ENCODE measurements at regions not wholly inside any gene's neighbourhood (a gene's known extent, or its start where the extent isn't known, plus 50 kb on each side); places are given as distances from the start of the nearest gene placed in this dataset.

DNA sequence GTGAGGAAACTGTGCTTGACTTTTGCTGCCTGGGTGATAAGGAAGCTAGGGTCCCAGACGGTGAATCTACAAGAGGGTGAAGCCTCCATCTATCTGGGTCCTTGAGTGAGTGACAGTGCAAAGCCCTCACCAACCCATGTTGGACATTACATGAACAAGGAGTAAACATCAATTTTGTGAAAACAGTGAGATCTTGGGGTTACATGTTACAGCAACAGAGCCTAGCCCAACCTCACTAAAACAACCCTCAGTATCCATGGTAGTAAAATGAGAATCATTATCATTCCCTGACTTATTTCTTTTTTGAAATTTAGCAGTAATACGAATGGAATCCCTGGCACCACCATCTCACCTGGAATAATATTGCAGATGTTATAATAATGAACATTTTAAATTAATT lies 103.4 kb downstream of the TSN start:
- WGBS, 2 donors (ENCODE audit: low coverage in 1 of 2), result 86% methylated on average over 1 to 2 of the region's 2 CpGs

DNA sequence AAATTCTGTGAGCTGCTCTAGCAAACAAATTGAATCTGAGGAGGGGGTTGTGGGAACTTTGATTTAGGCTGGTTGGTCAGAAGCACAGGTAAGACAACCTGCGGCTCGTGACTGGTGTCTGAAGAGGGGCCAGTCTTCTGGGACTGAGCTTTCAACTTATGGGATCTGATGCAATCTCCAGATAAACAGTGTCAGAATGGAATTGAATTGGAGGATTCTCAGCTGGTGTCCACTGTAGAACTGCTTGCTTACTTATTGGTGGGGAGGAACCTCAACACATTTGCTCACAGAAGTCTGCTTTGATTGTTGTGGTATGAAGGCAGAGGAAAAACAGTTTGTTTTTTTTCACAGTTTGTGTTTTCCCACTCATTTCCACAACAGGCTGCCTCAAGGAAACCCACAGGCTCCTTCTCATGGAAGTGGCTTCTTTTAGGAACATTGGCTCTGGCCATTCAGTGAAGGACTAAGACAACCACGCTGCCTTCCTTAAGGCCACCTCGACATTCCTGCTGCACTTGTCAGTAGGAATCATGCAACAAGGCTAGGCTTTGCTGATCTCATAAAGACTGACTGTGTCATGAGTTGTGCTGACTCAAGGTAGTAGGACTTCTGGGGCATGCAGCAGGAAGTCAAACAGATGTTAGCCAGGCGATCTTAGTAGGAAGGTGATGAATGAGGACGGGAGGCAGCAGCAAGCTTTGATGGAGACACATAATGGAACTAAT lies 104.7 kb downstream of the TSN start:
- Histone ChIP-seq H3K4me1 (no peaks in the 10 kb centered on the region), H3K36me3 (no peaks in the 10 kb centered on the region), H3K27me3 (peaks cover 28% of the 10 kb centered on the region), H3K27ac (no peak overlapping the region), H3K4me3 (no peak overlapping the region), H3K9me3 (no peaks in the 10 kb centered on the region)
- no peak for TF ChIP-seq EP300 (IDR thresholded peaks at IDR 0.05)
- no peak for TF ChIP-seq POLR2AphosphoS5 (IDR thresholded peaks at IDR 0.05)
- no peak for TF ChIP-seq POLR2A (IDR thresholded peaks at IDR 0.05)
- TF ChIP-seq, protein P1, sequence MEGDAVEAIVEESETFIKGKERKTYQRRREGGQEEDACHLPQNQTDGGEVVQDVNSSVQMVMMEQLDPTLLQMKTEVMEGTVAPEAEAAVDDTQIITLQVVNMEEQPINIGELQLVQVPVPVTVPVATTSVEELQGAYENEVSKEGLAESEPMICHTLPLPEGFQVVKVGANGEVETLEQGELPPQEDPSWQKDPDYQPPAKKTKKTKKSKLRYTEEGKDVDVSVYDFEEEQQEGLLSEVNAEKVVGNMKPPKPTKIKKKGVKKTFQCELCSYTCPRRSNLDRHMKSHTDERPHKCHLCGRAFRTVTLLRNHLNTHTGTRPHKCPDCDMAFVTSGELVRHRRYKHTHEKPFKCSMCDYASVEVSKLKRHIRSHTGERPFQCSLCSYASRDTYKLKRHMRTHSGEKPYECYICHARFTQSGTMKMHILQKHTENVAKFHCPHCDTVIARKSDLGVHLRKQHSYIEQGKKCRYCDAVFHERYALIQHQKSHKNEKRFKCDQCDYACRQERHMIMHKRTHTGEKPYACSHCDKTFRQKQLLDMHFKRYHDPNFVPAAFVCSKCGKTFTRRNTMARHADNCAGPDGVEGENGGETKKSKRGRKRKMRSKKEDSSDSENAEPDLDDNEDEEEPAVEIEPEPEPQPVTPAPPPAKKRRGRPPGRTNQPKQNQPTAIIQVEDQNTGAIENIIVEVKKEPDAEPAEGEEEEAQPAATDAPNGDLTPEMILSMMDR (IDR thresholded peaks at IDR 0.05), result no peak
- no peak for ATAC-seq
- WGBS, 2 donors (ENCODE audit: low coverage in 1 of 2), result 52 to 77% methylated on average over 3 to 4 of the region's 6 CpGs

More for the DNA sequence above, 103.4 kb downstream of the TSN start:
- no peak for ATAC-seq
- peaks cover 28% of the 10 kb centered on the region for H3K27me3 ChIP-seq
- no peaks in the 10 kb centered on the region for H3K36me3 ChIP-seq
- H3K4me3 ChIP-seq, result no peak overlapping the region
- TF ChIP-seq, protein P1 (IDR thresholded peaks at IDR 0.05), result no peak
- TF ChIP-seq POLR2AphosphoS5 (IDR thresholded peaks at IDR 0.05) (no peak), POLR2A (IDR thresholded peaks at IDR 0.05) (no peak), EP300 (IDR thresholded peaks at IDR 0.05) (no peak)
- no peak overlapping the region for H3K27ac ChIP-seq
- no peaks in the 10 kb centered on the region for H3K9me3 ChIP-seq
- H3K4me1 ChIP-seq, result no peaks in the 10 kb centered on the region

DNA sequence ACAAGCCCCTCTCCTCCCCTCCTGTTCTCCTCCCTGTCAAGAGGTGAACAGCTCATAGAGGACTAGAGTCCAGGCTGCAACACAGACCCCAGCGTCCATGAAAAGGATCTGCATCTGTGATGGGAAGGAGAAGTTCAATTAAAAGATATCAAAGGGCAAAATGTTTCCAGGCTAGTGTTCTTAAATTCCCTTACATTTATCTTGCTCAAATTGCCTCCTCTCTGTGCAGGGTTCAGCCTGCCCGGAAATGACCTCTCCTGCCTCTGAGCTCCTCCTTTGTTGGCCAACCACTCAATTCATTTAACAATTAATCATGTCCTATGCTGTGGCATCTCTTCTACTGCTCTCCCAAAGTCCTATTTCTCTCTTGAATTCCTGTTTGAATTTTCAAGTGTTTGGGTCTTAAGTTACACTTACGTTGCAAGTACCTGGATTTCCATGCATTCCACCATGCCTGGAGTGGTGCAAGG lies 105.3 kb downstream of the TSN start:
- Histone ChIP-seq H3K27ac (no peak overlapping the region), H3K4me1 (no peaks in the 10 kb centered on the region), H3K9me3 (no peaks in the 10 kb centered on the region), H3K36me3 (no peaks in the 10 kb centered on the region), H3K4me3 (no peak overlapping the region), H3K27me3 (peaks cover 28% of the 10 kb centered on the region)
- 75 to 78% methylated on average over 3 of the region's 3 CpGs for WGBS, 2 donors (ENCODE audit: low coverage in 1 of 2)
- TF ChIP-seq, protein P1 (IDR thresholded peaks at IDR 0.05), result no peak
- TF ChIP-seq EP300 (IDR thresholded peaks at IDR 0.05) (no peak), POLR2AphosphoS5 (IDR thresholded peaks at IDR 0.05) (no peak), POLR2A (IDR thresholded peaks at IDR 0.05) (no peak)
- no peak for ATAC-seq

DNA sequence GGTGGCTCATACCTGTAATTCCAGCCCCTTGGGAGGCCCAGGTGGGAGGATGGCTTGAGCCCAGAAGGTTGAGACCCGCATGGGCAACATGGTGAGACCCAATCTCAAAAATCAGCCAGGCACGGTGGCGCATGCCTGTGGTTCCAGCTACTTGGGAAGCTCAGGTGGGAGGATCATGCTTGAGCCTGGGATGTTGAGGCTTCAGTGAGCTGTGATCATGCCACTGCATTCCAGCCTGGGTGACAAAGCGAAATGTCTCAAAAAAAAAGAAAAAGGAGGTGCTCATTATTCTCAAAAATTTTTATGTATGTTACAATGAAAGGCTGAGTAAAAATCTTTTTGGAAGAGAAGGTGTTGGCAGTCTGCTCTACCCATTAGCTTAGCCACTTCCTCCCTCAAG lies 106.8 kb downstream of the TSN start:
- H3K27ac ChIP-seq, result no peak overlapping the region
- no peaks in the 10 kb centered on the region for H3K36me3 ChIP-seq
- H3K4me1 ChIP-seq, result no peaks in the 10 kb centered on the region
- no peak overlapping the region for H3K4me3 ChIP-seq
- WGBS, 2 donors (ENCODE audit: low coverage in 1 of 2), result 92% methylated on average over 4 of the region's 4 CpGs; no CpG with 5 or more reads in 1 of the 2 donors
- H3K27me3 ChIP-seq, result peaks cover 28% of the 10 kb centered on the region
- TF ChIP-seq POLR2AphosphoS5 (IDR thresholded peaks at IDR 0.05) (no peak), EP300 (IDR thresholded peaks at IDR 0.05) (no peak), POLR2A (IDR thresholded peaks at IDR 0.05) (no peak)
- TF ChIP-seq, protein P1 (IDR thresholded peaks at IDR 0.05), result no peak
- H3K9me3 ChIP-seq, result no peaks in the 10 kb centered on the region
- no peak for ATAC-seq

GRCh38 chr2:121865914-121866313 lies 110.5 kb downstream of the TSN start:
- H3K9me3 ChIP-seq, result no peaks in the 10 kb centered on the region
- WGBS, 2 donors (ENCODE audit: low coverage in 1 of 2), result 33 to 66% methylated on average over 1 to 2 of the region's 2 CpGs
- ATAC-seq, result no peak
- no peak overlapping the region for H3K4me3 ChIP-seq
- no peaks in the 10 kb centered on the region for H3K4me1 ChIP-seq
- no peak overlapping the region for H3K27ac ChIP-seq
- H3K27me3 ChIP-seq, result peaks cover 9% of the 10 kb centered on the region
- H3K36me3 ChIP-seq, result no peaks in the 10 kb centered on the region
- TF ChIP-seq POLR2AphosphoS5 (IDR thresholded peaks at IDR 0.05) (no peak), POLR2A (IDR thresholded peaks at IDR 0.05) (no peak), EP300 (IDR thresholded peaks at IDR 0.05) (no peak)
- TF ChIP-seq, protein P1 (IDR thresholded peaks at IDR 0.05), result no peak

Measured in gastroesophageal sphincter (tissue), 4 donors.